Keratinocyte (primary cell): ENCODE measurements at regions not wholly inside any gene's neighbourhood (a gene's known extent, or its start where the extent isn't known, plus 50 kb on each side); places are given as distances from the start of the nearest gene placed in this dataset.

Experiments
- DNase-seq: peaks from one replicate; pipeline ENCODE4 v3.0.0-alpha.2; 2011; ENCODE audit warnings: low read depth, missing footprints, low spot score
- FAIRE-seq: peaks from 2 replicates; lab custom pipeline; 2011; peaks lifted over from hg19 to GRCh38; lab: Jason Lieb, UNC
- H2AFZ ChIP-seq: 2 replicates; pipeline ENCODE4 v1.6.0; 2012; ENCODE audit warnings: low read length, control low read depth, inconsistent platforms; ENCODE audit not compliant: control insufficient read depth
- H3K27ac ChIP-seq: 2 replicates; pipeline ENCODE4 v1.5.1; 2011; ENCODE audit warnings: low read length; ENCODE audit not compliant: control insufficient read depth, insufficient read depth
- H3K27me3 ChIP-seq: 3 replicates; pipeline ENCODE4 v1.6.0; 2011; ENCODE audit warnings: low read length; ENCODE audit not compliant: control insufficient read depth, insufficient read depth; ENCODE audit errors: extremely low read depth
- H3K36me3 ChIP-seq, 2 experiments: 2 replicates in 1 of 2; 3 replicates in 1 of 2; pipeline ENCODE4 v1.5.1; 2011; ENCODE audit warnings: low read length in 2 of 2, mild to moderate bottlenecking in 1 of 2; ENCODE audit not compliant: control insufficient read depth in 2 of 2, insufficient read depth in 2 of 2; ENCODE audit errors: extremely low read depth in 1 of 2
- H3K4me1 ChIP-seq: 3 replicates; pipeline ENCODE4 v1.5.1; 2011; ENCODE audit warnings: low read length; ENCODE audit not compliant: control insufficient read depth, insufficient read depth; ENCODE audit errors: extremely low read depth
- H3K4me2 ChIP-seq: 3 replicates; pipeline ENCODE4 v1.6.0; 2011; ENCODE audit warnings: low read depth, low read length; ENCODE audit not compliant: control insufficient read depth, insufficient read depth; ENCODE audit errors: extremely low read depth
- H3K4me3 ChIP-seq, 3 experiments: fragments of 200-600 bp in 1 of 3; sonication (generic) in 1 of 3; 2 replicates in 2 of 3; 3 replicates in 1 of 3; pipeline ENCODE4 v1.5.1; 2011 to 2016; ENCODE audit warnings: low read length in 3 of 3, mild to moderate bottlenecking in 3 of 3, control low read depth in 2 of 3, inconsistent platforms in 1 of 3, low read depth in 1 of 3, mixed read lengths in 1 of 3, mixed run types in 1 of 3, moderate library complexity in 1 of 3; ENCODE audit not compliant: control insufficient read depth in 2 of 3, insufficient read depth in 2 of 3; ENCODE audit errors: extremely low read depth in 1 of 3
- H3K79me2 ChIP-seq: 2 replicates; pipeline ENCODE4 v1.6.0; 2012; ENCODE audit warnings: low read length; ENCODE audit not compliant: control insufficient read depth, insufficient read depth
- H3K9ac ChIP-seq: 3 replicates; pipeline ENCODE4 v1.6.0; 2011; ENCODE audit warnings: low read length; ENCODE audit not compliant: control insufficient read depth, insufficient read depth; ENCODE audit errors: extremely low read depth
- H3K9me1 ChIP-seq: 3 replicates; pipeline ENCODE4 v1.6.0; 2011; ENCODE audit warnings: low read length; ENCODE audit not compliant: control insufficient read depth, insufficient read depth; ENCODE audit errors: extremely low read depth
- H3K9me3 ChIP-seq: 2 replicates; pipeline ENCODE4 v1.5.1; 2012; ENCODE audit warnings: low read depth, low read length; ENCODE audit not compliant: control insufficient read depth
- H4K20me1 ChIP-seq: 3 replicates; pipeline ENCODE4 v1.6.0; 2011; ENCODE audit warnings: low read length; ENCODE audit not compliant: control insufficient read depth, insufficient read depth; ENCODE audit errors: extremely low read depth
- EZH2 ChIP-seq: IDR thresholded peaks from one replicate; pipeline ENCODE4 v1.6.1; 2012; ENCODE audit warnings: inconsistent platforms, mild to moderate bottlenecking, low read length, moderate library complexity
- dilution Hi-C: fragments of 300-500 bp; cut with MboI; formaldehyde crosslinking; loops from one replicate; pipeline ENCODE4 v1.7.0; 2020; ENCODE audit warnings: low sequenced_read_pairs; ENCODE audit not compliant: extremely low pct_ligation_motif_present
- TF ChIP-seq, protein P1 (sequence below), 3 experiments: IDR thresholded peaks in 1 of 3; conservative IDR thresholded peaks in 1 of 3; optimal IDR thresholded peaks in 1 of 3; 2 replicates in 2 of 3; 3 replicates in 1 of 3; pipeline versions ENCODE3 to v1.5.1; 2011; ENCODE audit warnings: low read length in 3 of 3, mild to moderate bottlenecking in 3 of 3, moderate library complexity in 2 of 3, control low read depth in 1 of 3, inconsistent platforms in 1 of 3; ENCODE audit not compliant: insufficient read depth in 2 of 3; ENCODE audit errors: extremely low read depth in 1 of 3

DNA sequence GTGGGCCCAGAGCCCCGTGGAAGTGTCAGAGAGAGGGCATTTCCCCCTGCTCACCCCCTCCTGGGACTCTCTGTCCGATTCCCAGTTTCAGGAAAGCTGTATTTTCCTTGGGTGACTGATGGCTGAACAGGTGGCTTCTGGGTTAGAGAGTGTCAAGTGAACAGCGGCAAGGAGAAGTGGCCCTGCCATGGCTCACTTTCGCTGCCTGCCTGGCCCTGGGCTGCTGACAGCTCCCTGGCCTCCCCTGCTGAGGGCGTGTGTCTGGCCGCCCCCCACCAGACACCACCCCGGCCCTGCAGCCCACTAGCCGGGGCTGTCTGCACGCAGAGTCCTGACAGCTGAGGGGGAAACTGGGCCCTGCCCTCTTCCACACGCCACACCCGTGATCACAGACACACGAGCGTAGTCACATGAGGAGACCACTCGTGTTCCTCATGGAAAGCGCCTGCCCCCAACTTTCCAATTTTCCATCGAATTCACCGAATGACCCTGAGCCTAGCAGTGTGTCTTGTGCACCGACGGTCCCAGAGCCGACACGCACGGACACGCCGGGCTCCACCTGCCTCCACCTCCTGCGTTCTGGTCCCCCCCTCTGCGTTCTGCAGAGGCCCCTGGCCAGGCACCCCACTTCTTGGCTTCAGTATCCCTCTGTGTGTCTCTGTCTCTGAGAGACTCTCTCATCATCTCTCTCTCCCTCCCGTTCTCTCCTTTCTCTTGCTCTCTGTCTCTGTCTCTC lies 60.6 kb upstream of the CASZ1 start:
- Histone ChIP-seq H3K9me3 (no peaks in the 10 kb centered on the region), H3K9ac (no peak overlapping the region), H3K4me1 (no peaks in the 10 kb centered on the region), H3K36me3 (no peaks in the 10 kb centered on the region), H3K27ac (no peak overlapping the region), H4K20me1 (no peaks in the 10 kb centered on the region), H3K79me2 (no peaks in the 10 kb centered on the region), H3K9me1 (no peaks in the 10 kb centered on the region), H3K4me2 (no peak overlapping the region), H3K27me3 (peaks cover 15% of the 10 kb centered on the region), H3K4me3 (no peak overlapping the region), H2AFZ (no peak overlapping the region)
- TF ChIP-seq, protein P1, sequence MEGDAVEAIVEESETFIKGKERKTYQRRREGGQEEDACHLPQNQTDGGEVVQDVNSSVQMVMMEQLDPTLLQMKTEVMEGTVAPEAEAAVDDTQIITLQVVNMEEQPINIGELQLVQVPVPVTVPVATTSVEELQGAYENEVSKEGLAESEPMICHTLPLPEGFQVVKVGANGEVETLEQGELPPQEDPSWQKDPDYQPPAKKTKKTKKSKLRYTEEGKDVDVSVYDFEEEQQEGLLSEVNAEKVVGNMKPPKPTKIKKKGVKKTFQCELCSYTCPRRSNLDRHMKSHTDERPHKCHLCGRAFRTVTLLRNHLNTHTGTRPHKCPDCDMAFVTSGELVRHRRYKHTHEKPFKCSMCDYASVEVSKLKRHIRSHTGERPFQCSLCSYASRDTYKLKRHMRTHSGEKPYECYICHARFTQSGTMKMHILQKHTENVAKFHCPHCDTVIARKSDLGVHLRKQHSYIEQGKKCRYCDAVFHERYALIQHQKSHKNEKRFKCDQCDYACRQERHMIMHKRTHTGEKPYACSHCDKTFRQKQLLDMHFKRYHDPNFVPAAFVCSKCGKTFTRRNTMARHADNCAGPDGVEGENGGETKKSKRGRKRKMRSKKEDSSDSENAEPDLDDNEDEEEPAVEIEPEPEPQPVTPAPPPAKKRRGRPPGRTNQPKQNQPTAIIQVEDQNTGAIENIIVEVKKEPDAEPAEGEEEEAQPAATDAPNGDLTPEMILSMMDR (optimal IDR thresholded peaks at IDR 0.05 in 1 of 3, IDR thresholded peaks at IDR 0.05 in 1 of 3, conservative IDR thresholded peaks at IDR 0.05 in 1 of 3; ENCODE audit: extremely low read depth in 1 of 3, insufficient read depth in 2 of 3, low read length in 3 of 3): no peak
- no peak for TF ChIP-seq EZH2
- dilution Hi-C loops: no loop called here
- FAIRE-seq: no peak
- no peak for DNase-seq

DNA sequence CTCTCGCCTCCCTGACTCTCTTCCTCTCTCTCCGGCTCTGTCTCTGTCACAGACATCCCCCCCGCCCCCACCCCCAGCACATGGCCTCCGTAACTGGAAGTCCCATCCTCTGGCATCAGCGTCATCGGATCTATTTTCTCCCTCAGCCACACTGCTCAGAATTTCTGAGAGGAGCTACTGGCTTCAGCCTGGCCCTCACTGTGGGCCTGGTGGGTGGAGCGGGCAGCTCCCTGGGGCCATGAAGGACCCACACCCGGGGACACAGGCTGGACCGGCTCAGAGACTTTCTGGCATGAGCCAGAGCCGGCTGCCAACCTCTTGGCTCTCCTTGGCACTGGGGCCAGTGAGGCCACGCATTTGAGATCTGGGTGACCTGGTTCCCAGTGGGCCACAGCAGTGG lies 61.2 kb upstream of the CASZ1 start:
- FAIRE-seq (no peak), DNase-seq (no peak)
- TF ChIP-seq, protein P1 (optimal IDR thresholded peaks at IDR 0.05 in 1 of 3, IDR thresholded peaks at IDR 0.05 in 1 of 3, conservative IDR thresholded peaks at IDR 0.05 in 1 of 3; ENCODE audit: extremely low read depth in 1 of 3, insufficient read depth in 2 of 3, low read length in 3 of 3): no peak
- TF ChIP-seq EZH2: no peak
- no peaks in the 10 kb centered on the region for H3K79me2 ChIP-seq
- H3K27ac ChIP-seq: no peak overlapping the region
- H4K20me1 ChIP-seq: no peaks in the 10 kb centered on the region
- H3K27me3 ChIP-seq: peaks cover 15% of the 10 kb centered on the region
- H3K4me1 ChIP-seq: no peaks in the 10 kb centered on the region
- H3K9me1 ChIP-seq: no peaks in the 10 kb centered on the region
- no peak overlapping the region for H3K4me2 ChIP-seq
- H3K36me3 ChIP-seq: no peaks in the 10 kb centered on the region
- H3K4me3 ChIP-seq: no peak overlapping the region
- dilution Hi-C loops: no loop called here
- H3K9ac ChIP-seq: no peak overlapping the region
- no peak overlapping the region for H2AFZ ChIP-seq
- H3K9me3 ChIP-seq: no peaks in the 10 kb centered on the region
